Peyer's patch (tissue), 4 donors: ENCODE measurements at regions not wholly inside any gene's neighbourhood (a gene's known extent, or its start where the extent isn't known, plus 50 kb on each side); places are given as distances from the start of the nearest gene placed in this dataset.

Experiments used
- POLR2A ChIP-seq, 2 donors: fragments of 450-650 bp; IDR thresholded peaks; one replicate each; pipeline ENCODE4 v1.5.1; 2017; ENCODE audit warnings: antibody characterized with exemption in 2 of 2, mild to moderate bottlenecking in 2 of 2, moderate library complexity in 2 of 2
- TF ChIP-seq, protein P1 (sequence below), 6 experiments: fragments of 450-650 bp in 4 of 6; fragments of 200-600 bp in 2 of 6; sonication (generic) in 1 of 6; IDR thresholded peaks; one replicate each; pipeline ENCODE4 v1.5.1; 2017 to 2019; ENCODE audit warnings: antibody characterized with exemption in 6 of 6, mild to moderate bottlenecking in 3 of 6, moderate library complexity in 1 of 6

DNA sequence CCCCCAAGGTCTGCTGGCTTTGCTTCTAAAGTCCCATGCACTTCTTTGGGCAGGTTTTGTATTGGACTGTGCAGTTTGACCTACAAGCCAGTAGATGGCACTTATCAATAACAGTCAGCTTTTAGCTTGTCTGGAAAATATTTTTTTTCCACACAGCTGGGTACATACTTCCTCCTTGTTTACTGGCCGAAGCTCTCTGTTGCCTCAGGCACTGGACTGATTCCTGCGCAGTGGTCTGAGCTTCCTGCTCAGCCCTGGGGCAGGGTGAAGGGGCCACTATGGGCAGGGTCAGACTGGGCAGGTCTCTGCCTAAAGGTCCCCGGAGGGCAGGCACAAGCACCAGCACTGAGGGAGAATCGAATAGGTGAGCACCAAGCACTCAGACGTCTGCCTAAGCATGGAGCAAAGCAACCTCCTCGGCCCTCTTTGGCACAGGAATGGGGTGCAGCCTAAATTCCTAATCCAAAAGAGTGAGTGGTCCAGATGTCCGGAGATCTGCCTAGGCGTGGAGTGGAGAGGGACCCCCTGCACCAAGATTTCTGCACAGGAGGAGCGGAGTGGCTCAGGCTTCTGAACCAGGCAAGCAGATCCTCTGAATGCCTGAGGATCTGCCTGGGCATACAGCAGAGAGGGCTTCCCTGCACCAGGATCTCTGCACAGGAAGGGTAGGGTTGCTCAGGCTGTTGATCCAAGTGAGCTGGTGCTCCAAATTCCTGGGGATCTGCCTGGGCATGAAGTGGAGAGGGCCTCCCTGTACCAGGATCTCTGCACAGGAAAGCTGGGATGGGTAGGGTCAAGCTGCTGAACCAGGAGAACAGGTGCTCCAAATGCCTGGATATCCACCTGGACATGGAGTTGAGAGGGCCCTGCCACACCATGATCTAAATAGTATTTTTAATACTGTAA, 105.9 kb upstream of the C11orf58 start:
- TF ChIP-seq, protein P1, sequence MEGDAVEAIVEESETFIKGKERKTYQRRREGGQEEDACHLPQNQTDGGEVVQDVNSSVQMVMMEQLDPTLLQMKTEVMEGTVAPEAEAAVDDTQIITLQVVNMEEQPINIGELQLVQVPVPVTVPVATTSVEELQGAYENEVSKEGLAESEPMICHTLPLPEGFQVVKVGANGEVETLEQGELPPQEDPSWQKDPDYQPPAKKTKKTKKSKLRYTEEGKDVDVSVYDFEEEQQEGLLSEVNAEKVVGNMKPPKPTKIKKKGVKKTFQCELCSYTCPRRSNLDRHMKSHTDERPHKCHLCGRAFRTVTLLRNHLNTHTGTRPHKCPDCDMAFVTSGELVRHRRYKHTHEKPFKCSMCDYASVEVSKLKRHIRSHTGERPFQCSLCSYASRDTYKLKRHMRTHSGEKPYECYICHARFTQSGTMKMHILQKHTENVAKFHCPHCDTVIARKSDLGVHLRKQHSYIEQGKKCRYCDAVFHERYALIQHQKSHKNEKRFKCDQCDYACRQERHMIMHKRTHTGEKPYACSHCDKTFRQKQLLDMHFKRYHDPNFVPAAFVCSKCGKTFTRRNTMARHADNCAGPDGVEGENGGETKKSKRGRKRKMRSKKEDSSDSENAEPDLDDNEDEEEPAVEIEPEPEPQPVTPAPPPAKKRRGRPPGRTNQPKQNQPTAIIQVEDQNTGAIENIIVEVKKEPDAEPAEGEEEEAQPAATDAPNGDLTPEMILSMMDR (IDR thresholded peaks at IDR 0.05): peak in 3 of 6 experiments; percentile 24 to 28 (median 27)
- TF ChIP-seq POLR2A (IDR thresholded peaks at IDR 0.05): no peak
